Lung (tissue), 11 donors: ENCODE measurements at regions not wholly inside any gene's neighbourhood (a gene's known extent, or its start where the extent isn't known, plus 50 kb on each side); places are given as distances from the start of the nearest gene placed in this dataset.

Source experiments
- ATAC-seq: fragments of 200-7000 bp; cut with Tn5 transposase; one replicate; pipeline ENCODE4 v1.9.1; 2020; ENCODE audit warnings: moderate number of reproducible peaks; ENCODE audit not compliant: insufficient read depth, low FRiP score
- DNase-seq, 3 donors: peaks; one replicate each; pipeline ENCODE4 v3.0.0-alpha.2; 2013 to 2017
- H3K27ac ChIP-seq, 2 donors: one replicate each; pipeline ENCODE4 v1.5.1; 2013; ENCODE audit warnings: mild to moderate bottlenecking in 2 of 2, moderate library complexity in 2 of 2, control low read depth in 1 of 2, inconsistent platforms in 1 of 2, low read depth in 1 of 2, low read length in 1 of 2
- H3K27me3 ChIP-seq, 3 donors: one replicate each; pipeline ENCODE4 v1.5.1; 2013; ENCODE audit warnings: low read length in 2 of 3; ENCODE audit not compliant: control insufficient read depth in 3 of 3, insufficient read depth in 3 of 3
- H3K36me3 ChIP-seq, 4 donors: one replicate each; pipeline ENCODE4 v1.5.1; 2013; ENCODE audit warnings: low read length in 4 of 4, mild to moderate bottlenecking in 1 of 4, moderate library complexity in 1 of 4; ENCODE audit not compliant: control insufficient read depth in 4 of 4, insufficient read depth in 4 of 4
- H3K4me1 ChIP-seq, 5 donors: one replicate each; pipeline ENCODE4 v1.5.1; 2013; ENCODE audit warnings: low read length in 5 of 5, mild to moderate bottlenecking in 2 of 5, moderate library complexity in 1 of 5; ENCODE audit not compliant: control insufficient read depth in 5 of 5, insufficient read depth in 5 of 5
- H3K4me3 ChIP-seq: one replicate; pipeline ENCODE4 v1.5.1; 2013; ENCODE audit warnings: mild to moderate bottlenecking, control low read depth, moderate library complexity
- H3K9ac ChIP-seq, 2 donors: one replicate each; pipeline ENCODE4 v1.5.1; 2013; ENCODE audit warnings: low read length in 2 of 2, control low read depth in 1 of 2; ENCODE audit not compliant: insufficient read depth in 1 of 2
- H3K9me3 ChIP-seq, 4 donors: one replicate each; pipeline ENCODE4 v1.5.1; 2013; ENCODE audit warnings: low read length in 3 of 4, mild to moderate bottlenecking in 1 of 4, moderate library complexity in 1 of 4; ENCODE audit not compliant: control insufficient read depth in 4 of 4, insufficient read depth in 3 of 4
- CTCF ChIP-seq: IDR thresholded peaks from 2 replicates; pipeline ENCODE4 v1.5.1; 2012; ENCODE audit warnings: mild to moderate bottlenecking; ENCODE audit errors: control extremely low read depth, extremely low read depth
- WGBS, 2 donors: extraction: QIAGEN DNeasy Blood & Tissue Kit; methylation state at CpG; one replicate each; pipeline ENCODE4 v1.1.7; 2013; 5-methylcytosine and 5-hydroxymethylcytosine counted together
- donor health status: control.
- donor health status: control.
- donor health status: Bipolar disorder and iron deficiency.
- donor health status: healthy.
- donor health status: DM: yes; HTN: yes; CAD: no.

- 88 to 92% methylated on average over 3 of the region's 3 CpGs for WGBS, 2 donors
- Histone ChIP-seq H3K4me3 (no peak overlapping the region), H3K36me3 (no peaks in the 10 kb centered on the region), H3K9me3 (no peaks in the 10 kb centered on the region), H3K27me3 (no peaks in the 10 kb centered on the region), H3K27ac (no peak overlapping the region), H3K9ac (no peak overlapping the region), H3K4me1 (no peaks in the 10 kb centered on the region)
- no peak for DNase-seq
- no peak for TF ChIP-seq CTCF
- no peak for ATAC-seq
Observed at GRCh38 chr1:103986792-103987191, 237.1 kb downstream of the AMY1C start.

DNA sequence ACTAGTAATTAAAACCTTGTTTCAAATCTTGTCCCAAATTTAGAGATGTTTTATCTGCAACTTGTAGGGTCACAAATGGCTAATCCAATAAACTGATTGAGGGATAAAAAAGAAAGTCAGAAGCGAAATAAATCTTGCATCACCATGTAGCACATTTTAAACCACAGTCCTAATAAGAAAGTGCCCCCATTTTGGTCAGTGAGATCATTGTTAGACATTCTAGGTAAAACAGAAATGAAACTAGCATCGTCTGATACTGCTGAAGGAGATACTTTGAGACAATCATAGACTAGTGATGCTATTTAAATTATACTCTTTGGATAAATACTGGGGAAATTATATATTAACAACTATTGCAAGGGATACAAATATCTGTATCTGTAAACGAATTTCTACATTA, 247.9 kb downstream of the AMY1C start:
- Histone ChIP-seq H3K9ac (no peak overlapping the region), H3K4me1 (peaks cover 0 to 5% (median 0%) of the 10 kb centered on the region in 5 donors), H3K36me3 (no peaks in the 10 kb centered on the region), H3K4me3 (no peak overlapping the region), H3K27me3 (no peaks in the 10 kb centered on the region), H3K9me3 (peaks cover 0 to 3% (median 0%) of the 10 kb centered on the region in 4 donors), H3K27ac (no peak overlapping the region)
- DNase-seq (no peak), ATAC-seq (no peak)
- no peak for TF ChIP-seq CTCF
- WGBS, 2 donors = 45 to 57% methylated on average over 3 of the region's 3 CpGs

DNA sequence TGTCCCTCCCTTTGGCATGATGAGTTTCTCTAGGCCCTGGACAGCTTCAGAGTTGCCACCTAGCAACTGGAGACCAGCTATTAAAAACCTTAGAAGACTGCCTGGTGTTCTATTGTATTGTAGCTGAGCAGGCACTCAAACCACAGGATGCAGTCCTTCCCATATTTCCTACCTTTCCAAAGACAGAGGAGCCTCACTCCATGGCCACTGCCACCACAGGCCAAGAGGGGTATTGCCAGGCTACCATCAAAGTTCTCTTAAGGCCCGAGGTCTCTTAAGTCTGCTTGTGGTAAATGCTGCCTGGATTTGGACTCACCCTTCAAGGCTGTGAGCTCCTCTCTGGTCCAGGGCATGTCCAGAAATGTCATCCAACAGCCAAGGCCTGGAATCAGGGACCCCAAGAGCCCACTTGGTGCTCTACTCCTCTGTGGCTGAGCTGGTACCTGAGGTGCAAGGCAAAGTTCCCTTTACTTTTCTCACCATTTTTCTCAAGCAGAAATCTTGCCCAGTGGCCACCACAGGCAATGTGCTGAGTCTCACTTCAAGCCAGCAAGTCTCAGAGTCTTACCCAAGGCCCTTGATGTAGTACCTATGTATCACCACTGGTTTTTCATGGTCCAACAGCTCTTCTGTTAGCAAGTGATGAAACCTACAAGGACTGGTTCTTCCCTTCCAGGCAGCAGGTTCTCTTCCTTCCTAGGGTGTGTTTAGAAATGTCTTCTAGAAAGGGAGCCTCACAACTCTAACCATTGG, 269.4 kb downstream of the AMY1C start:
- Histone ChIP-seq H3K36me3 (no peaks in the 10 kb centered on the region), H3K9me3 (peaks cover 0 to 2% (median 0%) of the 10 kb centered on the region in 4 donors), H3K4me3 (no peak overlapping the region), H3K4me1 (no peaks in the 10 kb centered on the region), H3K27ac (no peak overlapping the region), H3K27me3 (no peaks in the 10 kb centered on the region), H3K9ac (no peak overlapping the region)
- no peak for ATAC-seq
- TF ChIP-seq CTCF = no peak
- no peak for DNase-seq
- WGBS, 2 donors = 83 to 84% methylated on average over 1 of the region's 1 CpG

DNA sequence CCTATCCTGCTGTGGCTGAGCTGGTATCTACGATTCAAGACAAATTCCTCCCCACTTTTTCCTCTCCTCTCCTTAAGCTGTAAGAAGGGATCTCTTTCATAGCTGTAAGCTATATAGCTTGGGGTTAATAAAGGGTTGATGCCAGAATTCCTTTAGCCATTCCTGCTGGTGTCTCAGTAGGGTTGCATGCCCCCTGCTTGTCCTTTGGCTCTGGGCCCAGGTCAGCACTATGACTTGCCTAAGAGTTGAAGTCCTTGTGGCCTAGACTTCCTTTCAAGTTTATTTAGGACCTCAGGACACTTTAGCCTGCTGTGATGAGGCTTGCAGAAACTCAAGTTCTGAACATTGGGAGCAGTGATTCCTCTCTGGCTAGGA, 270.0 kb downstream of the AMY1C start:
- WGBS, 2 donors = 74 to 97% methylated on average over 1 of the region's 1 CpG
- H3K9me3 ChIP-seq = peaks cover 0 to 2% (median 0%) of the 10 kb centered on the region in 4 donors
- DNase-seq = no peak

More for the DNA sequence above, 270.0 kb downstream of the AMY1C start:
- no peak overlapping the region for H3K9ac ChIP-seq
- H3K4me3 ChIP-seq = no peak overlapping the region
- TF ChIP-seq CTCF = no peak
- no peak for ATAC-seq
- H3K27me3 ChIP-seq = no peaks in the 10 kb centered on the region
- H3K4me1 ChIP-seq = no peaks in the 10 kb centered on the region
- H3K36me3 ChIP-seq = no peaks in the 10 kb centered on the region
- no peak overlapping the region for H3K27ac ChIP-seq
